Inflammatory macrophage treated with lipopolysaccharide for 1 hour (primary cell): ENCODE measurements at regions not wholly inside any gene's neighbourhood (a gene's known extent, or its start where the extent isn't known, plus 50 kb on each side); places are given as distances from the start of the nearest gene placed in this dataset.

Source experiments
- DNase-seq, 2 donors: peaks; one replicate each; pipeline ENCODE4 v3.0.0-alpha.2; 2020 to 2022

DNA sequence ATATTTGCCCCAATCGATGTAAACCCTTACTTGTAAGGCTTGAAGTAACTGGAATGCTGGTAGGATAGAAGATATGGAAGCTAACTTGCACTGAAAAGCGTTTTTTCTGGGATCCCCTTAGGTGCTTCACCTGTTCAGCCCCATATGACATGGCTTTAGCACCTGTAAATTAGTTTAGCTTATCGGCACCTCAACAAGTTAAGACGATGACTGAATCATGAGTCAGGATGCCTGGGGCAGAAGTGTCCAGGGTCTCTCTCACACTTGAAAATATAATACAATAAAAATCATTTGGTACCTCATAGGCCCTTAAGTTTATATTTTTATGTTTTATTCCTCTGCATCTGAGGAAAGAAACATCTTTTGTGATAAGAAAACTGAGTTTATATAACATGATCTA, 409.2 kb upstream of the LRRC4C start:
- no peak for DNase-seq

DNA sequence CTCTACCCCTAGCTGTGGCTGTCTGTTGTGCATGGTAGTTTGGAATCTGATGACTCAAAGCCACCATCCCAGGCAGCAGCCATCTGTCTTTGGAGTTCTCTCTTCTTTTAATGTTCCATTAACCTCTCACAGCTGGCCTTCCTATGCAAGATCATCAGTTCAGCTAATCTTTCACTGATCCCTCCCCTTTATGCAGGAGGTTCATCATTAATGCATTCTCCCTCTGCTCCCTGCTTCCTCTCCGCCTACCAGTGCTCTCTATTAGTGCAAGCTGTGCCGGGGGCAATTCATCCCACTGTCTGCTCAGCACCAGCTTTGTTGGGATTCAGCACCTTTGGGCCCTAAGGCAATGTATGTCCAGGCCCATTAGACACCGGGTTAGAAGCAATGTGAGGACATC, 413.0 kb upstream of the LRRC4C start:
- no peak for DNase-seq

DNA sequence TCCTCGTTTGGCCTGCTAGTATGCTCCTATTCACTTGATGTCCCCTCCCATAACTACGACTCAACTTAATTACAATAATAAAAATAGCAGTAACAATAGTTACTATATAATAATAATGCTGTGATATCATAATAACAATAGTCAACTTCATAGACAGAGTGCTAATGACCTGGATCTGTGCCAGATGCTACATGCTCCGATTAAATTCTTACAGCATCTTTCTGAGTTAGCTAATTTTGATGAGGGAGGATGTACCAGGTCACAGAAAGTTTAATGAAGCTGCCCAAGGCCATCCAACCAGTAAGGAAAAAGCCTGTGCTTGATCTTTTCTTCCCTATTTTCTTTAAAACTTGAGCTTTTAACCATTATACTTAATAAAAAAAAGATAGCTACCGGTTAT, 413.4 kb upstream of the LRRC4C start:
- DNase-seq, result no peak

DNA sequence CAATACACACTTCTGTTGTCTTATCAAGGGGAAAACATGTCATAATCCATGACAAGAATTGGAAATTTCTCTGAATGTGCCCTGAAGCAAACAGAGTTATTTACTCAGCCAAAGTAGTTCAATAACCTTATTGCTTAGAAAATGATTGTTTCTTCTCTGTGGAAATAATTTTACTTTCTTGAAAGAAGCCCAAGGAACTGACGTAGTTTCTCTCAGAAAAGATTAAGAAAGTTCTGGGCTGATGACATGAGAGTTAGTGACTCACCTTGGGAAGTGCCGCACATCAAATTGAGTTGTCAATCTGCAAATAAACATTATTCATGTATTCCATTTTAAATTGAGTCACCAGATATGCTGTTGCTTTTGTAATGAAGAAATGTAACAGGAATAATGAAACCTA, 418.6 kb upstream of the LRRC4C start:
- no peak for DNase-seq

DNA sequence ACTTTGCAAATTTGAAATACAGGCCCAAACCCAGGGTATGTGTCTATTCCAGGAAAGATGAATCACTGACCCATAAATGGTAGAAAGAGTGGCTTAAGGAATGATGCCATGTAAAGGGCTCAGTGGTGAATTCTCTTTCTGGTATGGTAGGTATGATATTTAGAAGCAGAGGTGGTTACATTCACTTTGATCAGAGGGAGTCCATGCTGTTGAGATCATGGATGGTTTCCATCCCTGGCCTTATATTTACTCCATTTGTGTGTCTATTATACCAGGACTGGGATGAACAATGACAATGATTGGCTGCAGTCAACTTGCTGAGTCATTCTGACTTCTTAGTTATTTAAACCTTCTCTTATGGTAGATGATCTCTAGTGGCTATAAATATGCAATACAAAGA, 419.8 kb upstream of the LRRC4C start:
- no peak for DNase-seq

DNA sequence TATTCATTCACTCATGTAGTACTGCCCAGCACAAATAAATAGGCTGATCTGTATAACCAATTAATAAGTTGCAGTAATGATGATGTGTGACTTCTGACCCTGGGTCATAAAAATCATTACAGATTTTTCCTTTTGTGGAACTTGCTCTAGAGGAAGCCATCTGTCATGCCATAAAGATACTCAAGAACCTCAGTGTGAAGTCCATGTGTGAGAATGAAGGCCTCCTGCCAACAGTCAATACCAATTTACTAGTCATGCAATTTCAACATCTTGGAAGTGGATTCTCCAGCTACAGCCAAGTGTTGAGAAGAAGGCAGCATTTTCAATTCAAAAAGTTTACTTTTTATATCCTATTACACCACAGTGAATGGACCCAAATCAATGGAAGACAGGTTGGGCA, 435.6 kb upstream of the LRRC4C start:
- no peak for DNase-seq

DNA sequence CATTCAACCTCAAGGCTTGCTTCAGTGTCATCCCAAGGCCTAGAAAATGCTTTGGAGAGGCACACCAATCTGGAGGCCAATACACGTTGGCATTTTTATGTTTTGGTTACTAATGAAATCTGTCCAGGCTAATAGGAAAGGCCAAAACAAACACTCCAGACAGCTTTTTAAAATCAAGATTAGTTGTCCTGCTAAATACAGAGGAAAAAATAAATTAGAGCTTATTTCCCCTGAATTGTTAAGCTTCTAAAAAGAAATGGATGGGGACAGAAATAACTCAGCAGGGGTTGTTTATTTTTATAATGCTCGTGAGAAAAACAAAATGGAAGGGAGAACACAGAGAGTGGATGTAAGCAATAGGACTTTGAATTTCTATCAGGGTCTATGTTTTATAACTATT, 438.5 kb upstream of the LRRC4C start:
- no peak for DNase-seq

DNA sequence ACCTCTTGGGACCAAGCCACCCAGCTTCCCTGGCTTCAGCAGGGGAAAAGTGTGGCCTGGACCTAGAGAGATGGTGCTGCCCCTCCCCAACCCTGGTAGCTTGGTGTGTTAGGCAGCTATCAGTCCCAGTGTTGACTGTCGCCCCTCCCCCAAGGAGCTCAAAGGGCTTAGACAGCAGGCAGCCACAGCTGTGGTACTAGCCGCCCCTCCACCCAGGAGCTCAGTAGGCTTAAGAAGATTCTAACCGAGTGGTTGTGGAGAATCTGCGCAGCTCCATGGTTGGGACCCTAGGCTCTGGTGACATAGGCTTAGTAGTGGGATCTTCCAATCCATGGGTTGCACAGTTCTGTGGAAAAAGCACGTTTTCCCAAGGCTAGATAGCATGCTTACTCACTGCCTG, 458.4 kb upstream of the LRRC4C start:
- DNase-seq, result no peak

DNA sequence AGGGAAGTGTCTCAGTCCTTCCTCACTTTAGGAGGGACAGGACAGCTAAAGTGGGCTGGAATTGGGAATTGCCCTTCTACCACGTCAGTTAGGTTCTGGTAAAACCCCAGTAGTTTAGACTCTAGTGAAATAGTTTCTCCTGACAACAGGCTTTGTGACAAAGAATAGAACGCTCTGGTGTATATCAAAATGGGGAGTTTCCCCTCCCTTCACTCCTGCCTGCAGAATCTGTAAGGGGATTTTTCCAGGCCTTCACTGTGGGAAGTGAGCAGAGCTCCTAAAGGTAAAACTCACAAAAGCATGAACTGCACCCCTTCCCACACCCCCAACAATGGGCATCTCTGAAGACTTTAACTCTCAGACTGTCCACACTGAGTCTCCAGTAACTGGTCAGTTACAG, 460.9 kb upstream of the LRRC4C start:
- no peak for DNase-seq

DNA sequence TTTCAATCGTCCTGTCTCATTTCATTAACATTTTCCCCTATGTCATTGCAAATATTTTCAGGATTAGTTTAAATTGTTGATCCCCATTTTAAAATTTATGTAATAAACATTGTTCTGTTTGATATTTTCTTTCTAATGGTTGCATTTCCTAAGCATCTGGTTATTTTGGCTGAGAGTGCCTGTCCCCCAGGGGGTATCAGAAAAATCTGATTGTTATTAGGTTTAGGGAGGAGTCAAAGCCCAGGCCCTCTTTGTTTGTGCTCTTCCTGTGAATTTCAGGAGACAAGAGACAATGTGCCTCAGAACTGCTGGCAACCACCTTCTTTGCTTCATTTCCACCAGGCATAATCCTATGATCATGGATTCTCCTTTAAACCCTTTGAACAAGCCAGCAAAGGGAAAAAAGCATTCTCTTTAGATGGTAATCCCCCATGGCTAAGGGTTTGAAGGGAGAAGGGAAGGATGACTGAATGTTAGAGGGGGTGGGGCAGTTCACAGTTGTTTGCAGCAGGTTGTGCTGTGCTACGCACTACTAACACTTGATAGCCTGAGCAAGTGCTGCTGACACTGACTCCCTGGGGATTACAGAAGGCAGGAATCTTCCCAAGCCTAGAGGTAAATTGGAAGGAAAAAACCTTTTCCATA, 462.4 kb upstream of the LRRC4C start:
- no peak for DNase-seq

DNA sequence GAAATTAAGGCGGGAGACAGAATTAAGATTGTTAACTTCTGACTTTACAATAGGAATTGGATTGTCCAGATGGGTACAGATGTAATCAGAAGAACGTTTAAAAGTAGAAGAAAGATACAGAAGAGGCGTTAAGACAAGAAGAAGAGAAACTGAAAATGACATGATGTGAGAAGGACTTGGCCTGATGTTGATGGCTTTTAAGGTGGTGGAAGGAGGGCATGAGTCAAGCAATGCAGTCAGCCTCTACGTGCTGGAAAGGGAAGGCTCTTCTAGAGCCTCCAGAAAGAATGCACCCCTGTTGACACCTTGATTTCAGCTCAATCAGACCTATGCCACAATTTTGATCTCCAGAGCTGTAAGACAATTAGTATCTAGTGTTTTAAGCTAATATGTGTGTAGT, 466.9 kb upstream of the LRRC4C start:
- DNase-seq, result no peak

DNA sequence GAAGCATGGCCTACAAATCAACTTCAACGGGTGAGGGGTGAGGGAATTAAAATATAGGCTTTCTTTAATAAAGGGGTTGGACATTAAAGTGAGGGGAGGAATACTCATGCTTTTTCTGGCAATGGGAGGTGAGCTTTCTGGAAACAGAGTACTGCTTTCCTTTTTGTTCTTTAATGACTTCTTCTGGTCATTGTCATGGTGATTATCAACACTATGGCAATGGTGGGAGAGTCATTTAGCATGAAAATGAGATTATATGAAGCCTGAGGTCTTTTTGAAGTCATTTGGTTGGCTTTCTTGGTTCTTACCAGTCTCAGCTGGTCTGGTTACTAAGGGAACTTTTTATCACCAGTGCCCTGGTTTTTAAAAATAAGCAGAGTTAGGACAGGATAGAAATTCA, 475.8 kb upstream of the LRRC4C start:
- DNase-seq, result no peak

DNA sequence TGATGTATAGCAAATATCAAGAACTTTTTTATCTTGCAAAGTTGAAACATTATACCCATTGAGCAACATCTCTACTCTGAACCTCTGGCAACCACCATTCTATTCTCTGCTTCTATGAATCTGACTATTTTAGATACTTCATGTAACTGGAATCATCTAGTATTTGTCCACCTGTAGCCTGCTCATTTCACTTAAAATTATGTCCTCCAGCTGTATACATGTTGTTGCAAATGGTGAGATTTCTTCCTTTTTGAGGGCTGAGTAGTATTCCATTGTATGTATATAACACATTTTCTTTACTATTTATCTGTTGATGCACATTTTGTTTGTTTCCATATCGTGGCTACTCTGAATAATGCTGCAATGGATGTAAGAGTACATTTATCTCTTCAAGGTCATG, 476.3 kb upstream of the LRRC4C start:
- DNase-seq, result no peak

DNA sequence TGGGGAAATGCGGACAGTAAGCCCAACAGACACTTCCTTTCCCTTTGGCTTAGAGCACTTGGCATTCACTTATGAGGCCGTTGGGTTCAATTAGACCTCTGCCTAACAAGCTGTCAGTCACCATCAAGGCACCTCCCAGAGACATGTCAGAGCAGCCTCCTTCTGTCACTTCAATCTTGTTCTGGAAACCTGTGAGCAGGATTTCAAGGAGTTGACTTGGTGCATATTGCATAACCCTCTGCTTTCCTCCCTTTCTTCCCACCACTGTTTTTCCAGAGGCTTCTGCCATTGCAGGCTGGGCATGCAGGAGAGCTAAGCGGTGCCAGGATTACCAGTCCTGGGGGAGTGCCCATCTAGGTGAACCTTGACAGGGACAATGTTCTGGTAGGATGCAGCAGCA, 484.2 kb upstream of the LRRC4C start:
- DNase-seq, result no peak

DNA sequence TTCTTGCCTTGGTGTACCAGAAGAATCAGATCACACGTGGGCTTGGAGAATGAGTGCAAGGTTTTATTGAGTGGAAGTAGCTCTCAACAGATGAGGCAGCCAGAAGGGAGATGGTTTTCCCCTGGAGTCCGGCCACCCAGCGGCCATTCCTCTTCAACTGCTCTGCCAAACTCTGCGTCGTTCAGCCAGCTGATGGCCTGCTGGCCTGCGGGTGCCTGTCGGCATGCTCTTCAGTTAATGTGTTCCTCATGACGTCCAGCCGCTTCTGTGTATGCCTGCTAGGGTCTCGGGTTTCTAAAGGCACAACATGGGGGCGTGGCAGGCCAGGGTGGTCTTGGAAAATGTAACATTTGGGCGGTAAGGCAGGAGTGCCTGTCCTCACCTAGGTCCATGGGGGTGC, 487.9 kb upstream of the LRRC4C start:
- DNase-seq, result no peak

DNA sequence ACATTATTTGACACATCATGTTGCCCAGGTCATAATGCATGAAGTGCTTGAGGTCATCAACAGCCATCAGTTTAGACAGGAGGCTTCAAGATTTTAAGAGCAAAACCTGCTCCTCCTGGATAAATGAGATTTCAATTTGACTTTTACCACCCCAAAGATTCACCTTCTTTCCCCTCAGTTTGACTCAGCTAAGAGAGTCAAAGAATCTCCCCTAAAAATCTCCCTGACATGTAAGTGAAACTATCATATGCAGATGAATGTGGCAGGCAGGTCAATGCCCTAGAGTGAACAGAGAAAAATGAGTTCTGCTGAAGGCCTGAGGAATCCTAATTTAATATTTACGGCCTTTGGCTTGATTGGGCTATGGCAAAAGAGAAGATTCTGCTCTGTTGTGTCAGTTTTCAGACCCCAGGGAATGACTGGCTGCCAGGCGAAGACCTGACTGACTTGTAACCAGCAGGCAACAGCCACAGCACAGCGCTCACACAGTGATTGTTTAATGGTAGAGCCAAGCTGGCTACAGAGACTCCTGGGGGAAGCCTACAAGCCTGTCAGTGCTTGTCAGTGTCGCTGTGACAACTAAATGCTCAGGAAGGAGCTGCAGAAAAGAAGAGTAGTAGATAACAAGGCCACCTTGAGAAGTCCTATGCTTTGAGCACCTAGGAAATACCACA, 491.2 kb upstream of the LRRC4C start:
- DNase-seq, result no peak

DNA sequence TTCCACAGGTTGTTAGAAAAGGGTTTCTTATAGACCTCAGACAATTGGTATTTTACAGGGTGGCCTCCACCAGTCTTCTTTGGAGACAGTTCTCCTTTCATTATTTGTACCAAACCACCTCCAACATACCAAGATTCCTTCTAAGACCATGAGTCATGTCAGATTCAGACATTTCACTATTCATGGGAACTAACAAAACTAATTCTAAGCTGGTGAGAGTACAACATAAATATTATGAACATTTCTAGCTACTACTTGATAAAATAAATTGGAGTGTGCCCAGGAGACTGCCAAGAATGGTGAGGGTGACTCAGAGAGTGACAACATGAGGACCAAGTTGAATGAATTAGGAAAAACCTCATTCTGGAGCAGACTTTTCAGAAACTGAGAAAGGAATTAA, 494.6 kb upstream of the LRRC4C start:
- no peak for DNase-seq

DNA sequence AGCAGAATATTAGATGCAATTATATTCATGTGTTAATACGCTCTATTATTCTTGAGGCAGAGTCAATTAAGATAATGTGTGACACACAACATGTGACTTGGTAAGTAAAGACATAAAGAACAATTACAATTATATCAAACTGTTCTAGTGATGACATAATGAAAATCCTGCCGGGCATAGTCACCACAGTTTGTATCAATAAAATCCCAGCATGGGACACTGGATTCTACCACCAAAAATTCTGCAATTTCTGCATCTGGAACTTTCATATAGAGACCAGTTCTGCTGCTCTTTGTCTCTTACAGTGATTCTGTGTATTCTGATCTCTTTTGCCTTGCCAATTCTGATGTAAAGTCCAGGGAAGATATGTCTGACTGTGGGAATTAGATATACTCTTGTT, 495.6 kb upstream of the LRRC4C start:
- DNase-seq, result no peak

DNA sequence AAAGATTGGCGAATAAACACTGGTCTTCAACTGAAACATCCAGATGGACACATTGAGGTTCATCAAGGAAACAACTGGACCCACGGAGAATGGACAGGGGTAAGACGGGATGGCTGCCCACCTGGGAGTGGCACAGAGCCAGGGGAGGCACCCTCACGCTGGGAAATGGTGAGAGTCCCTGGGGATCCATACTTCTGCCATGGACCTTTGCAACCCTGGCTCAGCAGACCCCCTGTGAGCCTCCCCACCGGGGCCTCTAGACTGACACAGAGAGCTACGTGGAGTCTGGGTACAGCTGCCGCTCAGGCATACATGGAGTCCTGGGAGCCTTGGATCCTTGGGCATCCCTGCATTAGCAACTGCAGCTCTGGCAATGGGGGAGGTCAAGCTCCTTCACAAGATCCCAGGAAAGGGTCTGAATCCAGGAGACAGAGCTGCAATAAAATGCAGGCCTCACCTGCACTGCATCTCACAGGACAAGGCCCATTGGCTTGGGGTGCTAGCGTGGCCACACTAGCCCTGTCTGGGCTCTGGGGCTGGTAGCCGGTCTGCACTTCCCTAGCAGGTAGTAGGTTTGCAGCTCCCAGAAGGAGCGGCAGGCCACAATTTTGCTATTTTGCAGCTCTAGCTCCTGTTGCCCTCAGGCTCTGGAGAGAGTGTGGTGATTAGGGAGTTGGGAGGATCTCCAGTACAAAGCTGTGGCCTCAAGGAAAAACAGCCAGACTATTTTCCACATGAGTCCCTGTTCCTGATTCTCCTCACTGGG, 496.4 kb upstream of the LRRC4C start:
- no peak for DNase-seq

DNA sequence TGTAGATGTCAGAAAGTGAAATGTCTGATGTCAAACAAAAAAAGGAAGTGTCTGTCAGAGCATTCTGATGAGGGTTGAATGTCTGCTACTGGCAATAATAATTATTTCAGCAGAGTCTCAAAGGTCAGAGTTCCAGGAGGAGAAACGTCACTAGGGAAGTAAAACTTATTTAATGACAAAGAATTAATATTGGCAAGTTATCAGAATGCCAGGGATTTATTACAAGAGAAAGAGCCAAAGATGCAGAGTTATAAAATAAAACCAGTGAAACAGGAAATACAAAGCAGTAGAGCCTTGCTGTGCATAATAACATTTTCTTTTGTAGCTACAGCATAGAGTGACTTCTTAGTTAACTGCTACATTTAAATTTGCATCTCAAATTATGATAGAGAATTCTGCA, 504.0 kb upstream of the LRRC4C start:
- no peak for DNase-seq

DNA sequence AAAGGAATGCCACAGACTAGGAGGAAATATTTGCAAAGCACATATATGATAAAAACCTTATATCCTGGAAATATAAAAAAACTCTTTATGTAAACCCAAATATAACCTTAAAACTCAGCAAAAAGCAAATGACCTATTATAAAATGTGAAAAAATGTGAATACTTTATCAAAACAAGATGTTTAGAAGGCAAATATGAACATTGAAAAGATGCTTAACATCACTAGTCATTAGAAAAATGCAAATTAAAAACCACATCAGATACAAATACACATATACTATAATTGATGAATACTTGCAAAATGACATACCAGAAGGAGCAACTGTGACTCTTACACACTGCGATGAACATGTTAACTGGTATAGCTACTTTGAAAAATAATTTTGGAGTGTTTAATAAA, 511.2 kb upstream of the LRRC4C start:
- no peak for DNase-seq

DNA sequence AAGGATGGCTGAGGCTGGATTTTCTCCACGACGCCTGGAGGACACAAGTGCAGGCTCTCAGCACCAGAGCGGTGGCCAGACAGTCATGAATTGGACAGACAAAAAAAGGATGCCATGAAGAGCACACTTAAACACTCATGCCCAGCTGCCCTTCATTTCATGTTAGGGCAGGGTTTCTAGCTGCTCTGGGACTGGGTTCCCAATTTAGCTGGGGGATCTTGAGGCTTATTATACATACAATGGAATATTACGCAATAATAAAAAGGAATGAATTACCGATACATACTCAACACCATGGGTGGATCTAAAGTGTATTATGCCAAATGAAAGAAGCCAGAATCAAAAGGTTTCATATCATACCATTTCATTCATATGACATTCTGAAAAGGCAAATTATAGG, 512.1 kb upstream of the LRRC4C start:
- no peak for DNase-seq

DNA sequence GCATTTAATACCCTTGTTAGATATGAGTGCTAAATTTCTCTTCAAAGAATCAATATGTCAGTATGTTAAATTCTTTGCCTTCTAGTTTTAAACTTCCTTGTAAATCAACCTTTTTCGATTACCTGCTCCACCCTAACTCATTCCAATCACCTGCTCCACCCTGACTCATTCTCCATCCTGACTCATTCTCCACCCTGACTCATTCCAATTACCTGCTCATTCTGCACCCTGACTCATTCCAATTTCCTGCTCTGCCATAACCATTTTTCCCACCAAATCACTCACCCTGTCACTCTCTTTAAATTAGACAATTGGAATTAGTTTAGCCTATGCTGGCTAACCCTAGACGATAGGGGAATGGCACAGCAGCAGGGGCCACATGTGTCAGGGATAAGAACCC, 519.5 kb upstream of the LRRC4C start:
- no peak for DNase-seq

DNA sequence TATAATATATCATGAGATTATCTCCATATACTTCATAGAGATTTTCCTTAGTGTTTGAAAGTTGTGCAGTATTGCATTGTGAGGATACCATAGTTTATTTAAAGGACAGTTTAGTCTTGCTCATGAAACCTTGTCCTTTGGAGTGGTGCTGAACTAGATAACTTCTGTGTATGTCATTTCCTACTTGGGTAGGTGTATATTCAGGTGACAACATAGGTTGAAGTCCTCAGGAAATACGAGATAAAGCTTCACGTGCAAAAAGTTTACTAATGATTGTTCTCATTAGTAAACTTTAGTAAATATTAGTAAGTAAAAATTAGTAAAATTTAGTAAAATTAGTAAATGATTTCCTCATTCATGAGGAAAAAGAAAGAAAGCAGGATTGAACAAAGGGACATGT, 521.3 kb upstream of the LRRC4C start:
- no peak for DNase-seq

DNA sequence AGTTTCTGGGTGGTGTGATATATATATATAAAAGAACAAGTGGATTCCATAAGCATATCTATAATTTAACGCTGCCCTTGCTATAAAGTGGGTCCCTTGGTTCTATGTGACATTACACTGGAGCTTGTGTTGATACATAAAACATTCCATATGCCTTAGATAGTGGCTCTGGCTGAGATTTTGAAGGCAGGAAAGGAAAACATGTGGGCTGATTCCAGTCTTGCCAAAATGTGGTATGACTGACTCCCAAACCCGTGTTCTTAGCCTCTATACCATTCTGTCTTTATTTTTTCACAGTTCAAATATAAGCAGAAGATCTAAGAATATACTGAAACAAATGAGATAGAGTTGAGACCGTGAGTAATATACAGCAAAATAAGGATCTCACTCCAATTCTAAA, 522.8 kb upstream of the LRRC4C start:
- DNase-seq, result no peak
